DOHH2 (cell line): ENCODE measurements at regions not wholly inside any gene's neighbourhood (a gene's known extent, or its start where the extent isn't known, plus 50 kb on each side); places are given as distances from the start of the nearest gene placed in this dataset.

Source experiments
- EZH2phosphoT487 ChIP-seq: fragments of 200-600 bp; sonication (generic); IDR thresholded peaks from 2 replicates; pipeline ENCODE4 v1.6.1; 2017; ENCODE audit warnings: borderline replicate concordance, mild to moderate bottlenecking, antibody characterized with exemption, low read length, moderate library complexity, mixed read lengths
- TF ChIP-seq, protein P1 (sequence below): fragments of 200-600 bp; sonication (generic); IDR thresholded peaks from one replicate; pipeline ENCODE4 v1.5.1; 2014; ENCODE audit warnings: antibody characterized with exemption, mild to moderate bottlenecking, low read depth, low read length; ENCODE audit not compliant: poor library complexity, severe bottlenecking

- TF ChIP-seq, protein P1, sequence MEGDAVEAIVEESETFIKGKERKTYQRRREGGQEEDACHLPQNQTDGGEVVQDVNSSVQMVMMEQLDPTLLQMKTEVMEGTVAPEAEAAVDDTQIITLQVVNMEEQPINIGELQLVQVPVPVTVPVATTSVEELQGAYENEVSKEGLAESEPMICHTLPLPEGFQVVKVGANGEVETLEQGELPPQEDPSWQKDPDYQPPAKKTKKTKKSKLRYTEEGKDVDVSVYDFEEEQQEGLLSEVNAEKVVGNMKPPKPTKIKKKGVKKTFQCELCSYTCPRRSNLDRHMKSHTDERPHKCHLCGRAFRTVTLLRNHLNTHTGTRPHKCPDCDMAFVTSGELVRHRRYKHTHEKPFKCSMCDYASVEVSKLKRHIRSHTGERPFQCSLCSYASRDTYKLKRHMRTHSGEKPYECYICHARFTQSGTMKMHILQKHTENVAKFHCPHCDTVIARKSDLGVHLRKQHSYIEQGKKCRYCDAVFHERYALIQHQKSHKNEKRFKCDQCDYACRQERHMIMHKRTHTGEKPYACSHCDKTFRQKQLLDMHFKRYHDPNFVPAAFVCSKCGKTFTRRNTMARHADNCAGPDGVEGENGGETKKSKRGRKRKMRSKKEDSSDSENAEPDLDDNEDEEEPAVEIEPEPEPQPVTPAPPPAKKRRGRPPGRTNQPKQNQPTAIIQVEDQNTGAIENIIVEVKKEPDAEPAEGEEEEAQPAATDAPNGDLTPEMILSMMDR = no peak
- TF ChIP-seq EZH2phosphoT487 = no peak
These were observed 68.5 kb upstream of the PRR20G start for GRCh38 chr3:127356381-127356780.
